ENCODE measurements at regions not wholly inside any gene's neighbourhood (a gene's known extent, or its start where the extent isn't known, plus 50 kb on each side); places are given as distances from the start of the nearest gene placed in this dataset.

- Histone ChIP-seq H3K27me3 (peaks cover 0 to 37% (median 5%) of the 10 kb centered on the region in 9 donors), H3K4me3 (no peak overlapping the region), H3K9me3 (no peaks in the 10 kb centered on the region), H3K27ac (no peak overlapping the region), H3K36me3 (no peaks in the 10 kb centered on the region), H3K4me1 (no peaks in the 10 kb centered on the region)
- no peak for DNase-seq
- ATAC-seq = no peak
- TF ChIP-seq POLR2A (IDR thresholded peaks at IDR 0.05) = no peak
- TF ChIP-seq CTCF (IDR thresholded peaks at IDR 0.05) = no peak
- intact Hi-C loops (cut with DNase I) = no loop called here
- 83 to 90% (median 90%) methylated on average over 4 of the region's 4 CpGs for WGBS, 4 donors
Measured at GRCh38 chr9:126563556-126563955, 50.2 kb upstream of the LMX1B start.

All from heart left ventricle (tissue), 16 donors.